Right hindlimb (tissue), 1 donor: ENCODE measurements at regions not wholly inside any gene's neighbourhood (a gene's known extent, or its start where the extent isn't known, plus 50 kb on each side); places are given as distances from the start of the nearest gene placed in this dataset.

Experiments used
- DNase-seq: peaks from one replicate; pipeline ENCODE4 v3.0.0-alpha.2; 2018

DNA sequence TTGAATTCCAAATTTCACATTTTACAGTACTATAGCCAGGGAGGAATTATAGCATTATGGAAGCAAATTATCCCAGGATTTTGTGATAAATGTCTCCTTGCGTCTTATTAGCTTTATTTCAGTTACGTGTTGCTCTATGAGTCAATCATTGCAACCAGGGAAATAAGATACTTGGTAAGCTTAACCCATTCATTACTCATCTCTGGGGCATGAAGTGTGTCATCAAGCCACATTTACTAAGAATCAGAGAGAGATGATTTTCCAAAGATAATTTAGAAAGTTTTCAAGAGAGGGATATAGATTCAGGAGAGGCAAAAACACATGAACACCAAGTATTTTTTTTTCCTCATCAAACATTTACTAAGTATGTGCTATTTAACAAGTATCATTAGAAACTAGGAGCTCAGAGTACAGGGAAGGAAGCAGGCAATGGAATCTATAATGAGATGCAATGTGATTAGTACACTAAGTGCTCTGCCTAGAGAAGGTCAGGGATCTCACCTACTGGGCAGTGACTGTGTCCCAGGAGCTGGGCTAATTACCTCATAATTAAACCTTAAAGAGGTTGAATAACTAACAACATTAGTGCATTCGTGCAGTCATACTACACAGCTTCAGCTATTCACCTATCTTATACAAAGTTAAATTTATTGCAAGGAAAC is 217.8 kb upstream of the NXPH2 start:
- no peak for DNase-seq

GRCh38 chr2:138997346-138997745 is 217.2 kb upstream of the NXPH2 start:
- no peak for DNase-seq

DNA sequence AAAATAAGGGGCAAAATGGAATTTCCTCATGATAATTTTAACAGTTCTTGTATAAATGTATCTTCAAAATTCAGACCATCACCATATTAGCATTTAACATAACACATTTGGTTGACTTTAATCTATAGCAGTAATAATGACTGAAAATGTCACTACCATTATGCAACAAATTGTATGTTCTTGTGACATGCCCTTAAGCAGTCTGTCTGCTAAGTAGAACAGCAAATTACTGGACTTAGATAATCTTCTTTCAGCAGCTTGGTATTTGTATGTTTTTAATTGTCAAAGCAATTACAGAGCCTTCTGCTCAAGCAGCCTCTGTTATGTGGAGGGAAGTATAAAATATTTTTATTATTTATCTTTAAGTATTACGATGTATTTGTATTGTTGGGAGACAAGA is 214.3 kb upstream of the NXPH2 start:
- no peak for DNase-seq

GRCh38 chr2:138985881-138986280 is 205.7 kb upstream of the NXPH2 start:
- DNase-seq = no peak

DNA sequence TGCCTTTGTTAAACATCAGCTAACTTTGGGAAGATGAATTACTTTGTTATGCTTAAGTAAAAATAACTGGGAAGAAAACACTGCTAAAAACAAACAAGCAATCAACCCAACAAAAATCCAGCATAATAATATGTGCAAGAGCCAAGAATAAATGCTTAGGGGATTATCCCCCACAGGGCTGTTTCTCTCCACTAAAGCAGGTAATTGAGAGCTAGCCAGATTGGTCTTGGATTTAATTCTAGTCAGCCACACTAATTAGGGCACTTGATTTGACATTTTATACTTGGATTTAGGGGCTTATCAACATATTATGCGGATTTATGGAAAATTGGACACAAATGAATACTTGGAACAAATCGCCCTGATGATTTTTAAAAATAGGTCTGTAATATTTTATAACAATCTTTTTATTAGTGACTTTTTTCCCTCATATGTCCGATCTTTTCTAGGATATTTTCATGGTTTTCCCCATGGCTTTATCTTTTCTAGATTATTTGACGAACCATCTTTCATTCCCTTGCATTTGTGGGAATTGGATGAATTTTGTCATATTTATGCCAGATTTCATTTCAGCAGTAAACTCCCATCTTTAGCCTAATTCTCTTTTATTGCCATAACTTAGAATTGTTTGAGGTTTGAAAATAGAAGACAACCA is 199.1 kb upstream of the NXPH2 start:
- no peak for DNase-seq

DNA sequence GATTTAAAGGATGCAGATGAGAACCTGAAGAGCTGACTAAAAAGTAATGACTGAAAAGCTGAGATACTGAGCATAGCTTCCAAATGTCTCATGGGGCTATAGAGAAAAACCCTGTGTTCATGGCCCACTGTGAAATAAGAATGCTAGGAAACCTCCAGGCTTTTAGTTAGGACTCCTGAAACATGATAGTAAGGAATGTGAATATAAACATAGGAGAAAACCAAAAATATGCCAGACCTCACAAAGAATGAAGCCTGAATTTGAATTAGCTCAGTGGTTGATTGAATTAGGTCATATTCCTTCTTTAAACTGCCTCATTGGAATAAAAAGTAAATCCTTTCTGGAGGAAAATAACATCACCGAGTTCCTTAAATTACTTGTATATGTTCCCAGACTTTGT is 194.5 kb upstream of the NXPH2 start:
- DNase-seq = no peak

- no peak for DNase-seq
These were observed 184.2 kb upstream of the NXPH2 start for GRCh38 chr2:138964418-138964817.

- no peak for DNase-seq
These were observed 182.5 kb upstream of the NXPH2 start for GRCh38 chr2:138962686-138963085.

GRCh38 chr2:138960191-138960590 is 180.0 kb upstream of the NXPH2 start:
- DNase-seq = no peak

GRCh38 chr2:138959031-138959430 is 178.8 kb upstream of the NXPH2 start:
- no peak for DNase-seq

DNA sequence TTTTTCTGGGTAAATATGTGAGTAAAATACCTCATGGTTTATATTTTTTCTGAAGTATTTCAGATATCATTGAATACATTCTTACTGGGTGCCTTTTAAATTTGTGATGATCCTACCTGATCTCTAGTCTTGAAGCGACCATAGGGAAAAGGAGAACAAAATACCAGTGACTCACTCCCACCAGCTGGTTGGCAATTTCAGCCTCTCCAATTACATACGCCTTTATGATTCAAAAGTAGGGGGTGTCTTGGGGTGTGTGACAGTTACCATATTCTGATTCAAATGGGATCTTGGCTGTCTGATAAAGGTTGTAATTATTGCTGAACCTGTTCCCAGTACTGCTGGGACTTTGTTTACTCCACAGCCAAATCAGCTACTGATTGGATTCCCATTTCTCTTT is 175.9 kb upstream of the NXPH2 start:
- DNase-seq = no peak

DNA sequence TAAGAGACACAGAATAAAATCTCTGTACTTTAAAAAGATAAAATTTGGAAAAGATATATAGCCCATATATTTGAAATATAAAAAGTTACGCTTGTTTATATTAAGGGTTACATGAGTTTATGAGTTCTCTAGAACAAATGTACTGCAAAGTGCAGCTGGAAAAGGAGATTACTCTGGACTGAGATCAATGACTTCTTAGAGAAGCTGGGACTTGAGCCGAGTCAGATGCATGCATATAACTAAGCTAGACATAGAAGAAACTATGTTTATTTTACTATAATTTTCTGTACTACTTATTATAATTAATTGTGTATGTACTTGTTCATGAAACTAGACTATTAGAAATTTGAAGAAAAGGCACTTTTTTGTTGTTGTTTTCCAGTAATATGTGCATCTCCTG is 170.3 kb upstream of the NXPH2 start:
- peak; percentile 20 for DNase-seq

- no peak for DNase-seq
These were observed 169.3 kb upstream of the NXPH2 start for GRCh38 chr2:138949517-138949916.

DNA sequence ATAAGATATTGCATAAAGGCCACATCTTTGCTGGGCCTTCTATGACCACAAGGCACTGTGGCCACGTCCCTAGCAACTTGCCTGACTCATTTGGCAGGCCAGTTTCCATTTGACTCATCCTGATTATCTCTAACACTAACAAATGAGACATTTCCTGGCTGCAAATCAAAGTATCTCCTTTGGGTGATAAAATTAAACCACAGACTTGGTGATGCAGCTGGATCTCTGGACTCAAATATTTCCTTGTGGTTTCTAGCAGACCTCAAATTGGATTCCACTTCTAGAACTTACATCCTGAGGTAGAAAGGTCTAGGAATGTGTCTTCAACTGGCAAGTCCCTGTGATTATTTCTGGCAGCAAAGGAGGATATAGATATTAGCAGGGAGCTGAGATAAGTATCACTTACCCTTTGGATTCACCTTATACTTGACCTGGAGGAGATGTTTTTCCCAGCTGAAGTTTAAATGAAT is 167.9 kb upstream of the NXPH2 start:
- peak; percentile 17 for DNase-seq

- no peak for DNase-seq
These were observed 163.3 kb upstream of the NXPH2 start for GRCh38 chr2:138943470-138943869.

GRCh38 chr2:138942466-138942865 is 162.3 kb upstream of the NXPH2 start:
- DNase-seq = no peak

GRCh38 chr2:138931284-138932256 is 151.4 kb upstream of the NXPH2 start:
- no peak for DNase-seq

GRCh38 chr2:138930571-138930970 is 150.4 kb upstream of the NXPH2 start:
- DNase-seq = no peak

GRCh38 chr2:138928374-138929021 is 148.3 kb upstream of the NXPH2 start:
- no peak for DNase-seq

DNA sequence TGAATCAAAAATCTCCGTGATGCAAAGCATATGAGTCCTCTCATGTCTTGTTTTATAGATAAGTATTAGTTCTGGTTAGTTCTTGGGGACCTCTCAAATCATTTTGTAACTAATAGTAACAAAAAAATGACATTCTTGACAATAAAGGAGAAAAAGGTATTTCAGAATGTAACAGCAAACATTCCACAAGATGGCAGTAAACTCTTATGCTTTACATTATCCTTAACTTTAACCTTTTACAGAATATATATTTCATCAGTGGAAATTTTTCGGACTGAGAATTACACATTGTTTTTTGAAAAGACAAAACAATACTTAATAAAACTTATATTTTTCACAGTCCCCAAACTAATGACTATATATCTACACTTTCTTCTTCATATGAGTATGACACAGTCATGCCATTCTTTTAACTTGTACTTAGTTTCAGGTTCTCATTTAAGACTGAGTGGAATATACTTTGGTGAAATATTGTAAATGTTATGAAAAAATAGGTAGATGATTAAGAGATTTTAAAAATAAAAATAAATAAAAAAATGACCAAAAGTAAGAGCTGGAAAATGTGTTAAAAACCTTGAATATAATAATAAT is 142.9 kb upstream of the NXPH2 start:
- no peak for DNase-seq

DNA sequence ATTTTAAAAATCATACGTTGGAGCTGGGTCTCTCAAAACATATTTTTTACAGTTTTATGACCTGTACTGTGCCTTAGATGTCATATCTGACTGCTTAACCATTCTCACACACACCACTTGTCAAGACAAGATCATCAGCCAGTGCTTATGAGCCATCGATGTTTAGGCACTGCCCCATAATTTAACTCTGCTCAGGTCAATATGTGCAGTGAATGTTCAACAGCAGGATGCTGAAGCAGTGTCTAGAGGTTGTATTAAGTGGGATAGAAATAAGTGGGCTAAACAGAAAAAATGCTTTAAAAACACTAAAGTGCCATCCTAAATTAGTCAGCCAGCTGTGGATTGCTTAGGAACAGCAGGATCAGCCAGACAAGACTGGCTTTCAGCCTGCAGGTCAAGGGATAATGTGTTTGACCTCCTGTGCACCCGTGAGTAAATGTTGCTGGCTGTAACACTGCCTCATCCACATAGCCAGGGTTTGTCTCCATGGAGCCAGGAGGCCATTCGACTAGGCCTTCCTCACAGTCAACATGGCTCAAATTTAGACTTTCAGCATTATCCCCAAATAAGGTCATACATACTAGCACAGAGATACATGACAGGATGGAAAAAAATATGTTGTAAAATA is 139.0 kb upstream of the NXPH2 start:
- no peak for DNase-seq

GRCh38 chr2:138910427-138910826 is 130.2 kb upstream of the NXPH2 start:
- DNase-seq = no peak
